ENCODE measurements at regions not wholly inside any gene's neighbourhood (a gene's known extent, or its start where the extent isn't known, plus 50 kb on each side); places are given as distances from the start of the nearest gene placed in this dataset.

DNA sequence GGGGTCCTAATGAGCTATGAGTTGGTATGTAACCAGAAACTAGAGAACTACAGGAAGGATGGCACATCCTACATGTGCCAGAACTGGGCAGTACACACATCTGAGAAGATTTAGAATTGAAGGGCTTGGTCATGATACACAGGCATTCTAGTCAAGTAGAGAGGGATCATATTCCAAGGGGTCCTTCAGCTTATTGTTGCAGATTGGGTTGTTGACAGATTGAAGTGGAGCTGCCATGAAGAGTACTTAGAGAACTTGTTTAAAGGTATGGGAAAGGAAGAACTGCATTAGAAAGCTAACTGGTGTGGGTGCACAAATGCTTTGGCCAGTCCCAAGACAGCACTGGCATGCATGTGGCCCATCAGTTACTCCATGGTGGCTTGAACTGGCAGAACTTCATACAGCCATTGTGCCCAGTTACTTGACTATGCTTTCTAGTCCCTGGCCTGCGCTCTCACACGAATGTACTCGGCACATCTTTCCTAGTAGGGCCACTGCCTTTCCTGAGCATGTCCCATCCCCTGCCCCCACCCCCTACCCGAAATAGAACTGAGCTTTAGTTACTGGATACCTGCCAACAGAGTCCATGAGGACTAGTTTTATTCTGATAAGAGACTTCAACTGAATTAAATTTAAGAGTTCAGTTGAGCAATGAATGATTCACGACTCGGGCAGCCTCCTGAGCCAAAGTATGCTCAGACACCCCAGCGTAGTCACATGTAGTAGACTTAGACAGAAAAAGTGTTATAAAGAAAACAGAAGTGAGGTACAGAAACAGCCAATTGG, 64.0 kb downstream of the CCNG2 start:
- H3K4me3 ChIP-seq (ENCODE audit: low read length): no peak overlapping the region
- TF ChIP-seq, protein P1, sequence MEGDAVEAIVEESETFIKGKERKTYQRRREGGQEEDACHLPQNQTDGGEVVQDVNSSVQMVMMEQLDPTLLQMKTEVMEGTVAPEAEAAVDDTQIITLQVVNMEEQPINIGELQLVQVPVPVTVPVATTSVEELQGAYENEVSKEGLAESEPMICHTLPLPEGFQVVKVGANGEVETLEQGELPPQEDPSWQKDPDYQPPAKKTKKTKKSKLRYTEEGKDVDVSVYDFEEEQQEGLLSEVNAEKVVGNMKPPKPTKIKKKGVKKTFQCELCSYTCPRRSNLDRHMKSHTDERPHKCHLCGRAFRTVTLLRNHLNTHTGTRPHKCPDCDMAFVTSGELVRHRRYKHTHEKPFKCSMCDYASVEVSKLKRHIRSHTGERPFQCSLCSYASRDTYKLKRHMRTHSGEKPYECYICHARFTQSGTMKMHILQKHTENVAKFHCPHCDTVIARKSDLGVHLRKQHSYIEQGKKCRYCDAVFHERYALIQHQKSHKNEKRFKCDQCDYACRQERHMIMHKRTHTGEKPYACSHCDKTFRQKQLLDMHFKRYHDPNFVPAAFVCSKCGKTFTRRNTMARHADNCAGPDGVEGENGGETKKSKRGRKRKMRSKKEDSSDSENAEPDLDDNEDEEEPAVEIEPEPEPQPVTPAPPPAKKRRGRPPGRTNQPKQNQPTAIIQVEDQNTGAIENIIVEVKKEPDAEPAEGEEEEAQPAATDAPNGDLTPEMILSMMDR (IDR thresholded peaks at IDR 0.05; ENCODE audit: insufficient read depth, low read depth, low read length, missing control alignments): no peak
- DNase-seq (ENCODE audit: low read depth): peak; percentile 54

- no peak overlapping the region for H3K4me3 ChIP-seq (ENCODE audit: low read length)
- no peak for DNase-seq (ENCODE audit: low read depth)
- TF ChIP-seq, protein P1 (IDR thresholded peaks at IDR 0.05; ENCODE audit: insufficient read depth, low read depth, low read length, missing control alignments): no peak
Measured at GRCh38 chr4:77225022-77225421, 68.0 kb downstream of the CCNG2 start.

- DNase-seq (ENCODE audit: low read depth): no peak
- TF ChIP-seq, protein P1 (IDR thresholded peaks at IDR 0.05; ENCODE audit: insufficient read depth, low read depth, low read length, missing control alignments): no peak
- H3K4me3 ChIP-seq (ENCODE audit: low read length): no peak overlapping the region
Measured at GRCh38 chr4:77226939-77227705, 70.1 kb downstream of the CCNG2 start.

GRCh38 chr4:77229433-77229832, 72.4 kb downstream of the CCNG2 start:
- TF ChIP-seq, protein P1 (IDR thresholded peaks at IDR 0.05; ENCODE audit: insufficient read depth, low read depth, low read length, missing control alignments): no peak
- peak; percentile 91 for DNase-seq (ENCODE audit: low read depth)
- no peak overlapping the region for H3K4me3 ChIP-seq (ENCODE audit: low read length)

- TF ChIP-seq, protein P1 (IDR thresholded peaks at IDR 0.05; ENCODE audit: insufficient read depth, low read depth, low read length, missing control alignments): no peak
- no peak overlapping the region for H3K4me3 ChIP-seq (ENCODE audit: low read length)
- peak; percentile 70 for DNase-seq (ENCODE audit: low read depth)
Measured at GRCh38 chr4:77232653-77233052, 75.6 kb downstream of the CCNG2 start.

- H3K4me3 ChIP-seq (ENCODE audit: low read length): no peak overlapping the region
- no peak for DNase-seq (ENCODE audit: low read depth)
- TF ChIP-seq, protein P1 (IDR thresholded peaks at IDR 0.05; ENCODE audit: insufficient read depth, low read depth, low read length, missing control alignments): no peak
Measured at GRCh38 chr4:77235289-77235854, 78.4 kb downstream of the CCNG2 start.
